ENCODE measurements at regions not wholly inside any gene's neighbourhood (a gene's known extent, or its start where the extent isn't known, plus 50 kb on each side); places are given as distances from the start of the nearest gene placed in this dataset.

DNA sequence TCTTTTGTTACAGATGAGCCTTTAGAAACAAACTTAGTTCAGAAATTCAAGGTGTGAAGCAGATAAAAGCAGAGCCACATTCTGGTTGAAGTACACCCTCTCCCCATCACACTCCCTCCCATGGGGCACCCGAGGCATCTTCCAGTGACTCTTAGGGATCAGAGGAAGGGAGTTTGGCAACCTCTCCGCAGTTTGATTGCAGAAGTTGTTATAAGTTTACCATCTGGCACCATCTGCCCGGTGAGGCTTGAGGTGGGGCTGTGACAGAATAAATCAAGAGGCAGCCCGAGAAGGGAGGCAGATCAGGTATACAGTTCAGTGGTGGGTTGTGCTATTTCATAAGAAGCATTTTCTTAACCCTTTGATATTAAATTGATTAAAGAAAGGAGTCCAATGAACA is 458.6 kb upstream of the CLINT1 start:
- Histone ChIP-seq H3K4me1 (ENCODE audit: control insufficient read depth, insufficient read depth, low read length) (no peaks in the 10 kb centered on the region), H3K27ac (ENCODE audit: low read length) (no peak overlapping the region), H3K4me3 (ENCODE audit: low read length) (no peak overlapping the region), H3K36me3 (ENCODE audit: control insufficient read depth, insufficient read depth, low read length) (no peaks in the 10 kb centered on the region), H3K9me3 (ENCODE audit: control insufficient read depth, insufficient read depth, low read length) (no peaks in the 10 kb centered on the region), H3K27me3 (ENCODE audit: control insufficient read depth, insufficient read depth, low read length) (no peaks in the 10 kb centered on the region)
- Mint-ChIP-seq H3K36me3 (no peaks in the 10 kb centered on the region), H3K4me1 (no peaks in the 10 kb centered on the region), H3K4me3 (no peak overlapping the region), H3K9me3 (no peaks in the 10 kb centered on the region), H3K27ac (no peak overlapping the region), H3K27me3 (ENCODE audit: low read depth in 2 of 2) (no peaks in the 10 kb centered on the region)
- TF ChIP-seq, protein P1, sequence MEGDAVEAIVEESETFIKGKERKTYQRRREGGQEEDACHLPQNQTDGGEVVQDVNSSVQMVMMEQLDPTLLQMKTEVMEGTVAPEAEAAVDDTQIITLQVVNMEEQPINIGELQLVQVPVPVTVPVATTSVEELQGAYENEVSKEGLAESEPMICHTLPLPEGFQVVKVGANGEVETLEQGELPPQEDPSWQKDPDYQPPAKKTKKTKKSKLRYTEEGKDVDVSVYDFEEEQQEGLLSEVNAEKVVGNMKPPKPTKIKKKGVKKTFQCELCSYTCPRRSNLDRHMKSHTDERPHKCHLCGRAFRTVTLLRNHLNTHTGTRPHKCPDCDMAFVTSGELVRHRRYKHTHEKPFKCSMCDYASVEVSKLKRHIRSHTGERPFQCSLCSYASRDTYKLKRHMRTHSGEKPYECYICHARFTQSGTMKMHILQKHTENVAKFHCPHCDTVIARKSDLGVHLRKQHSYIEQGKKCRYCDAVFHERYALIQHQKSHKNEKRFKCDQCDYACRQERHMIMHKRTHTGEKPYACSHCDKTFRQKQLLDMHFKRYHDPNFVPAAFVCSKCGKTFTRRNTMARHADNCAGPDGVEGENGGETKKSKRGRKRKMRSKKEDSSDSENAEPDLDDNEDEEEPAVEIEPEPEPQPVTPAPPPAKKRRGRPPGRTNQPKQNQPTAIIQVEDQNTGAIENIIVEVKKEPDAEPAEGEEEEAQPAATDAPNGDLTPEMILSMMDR (IDR thresholded peaks at IDR 0.05), result no peak
- 62% methylated on average over 4 of the region's 4 CpGs for WGBS (ENCODE audit: insufficient coverage)
- ATAC-seq (no peak), DNase-seq (no peak)
- intact Hi-C loops (cut with micrococcal nuclease), result no loop called here

DNA sequence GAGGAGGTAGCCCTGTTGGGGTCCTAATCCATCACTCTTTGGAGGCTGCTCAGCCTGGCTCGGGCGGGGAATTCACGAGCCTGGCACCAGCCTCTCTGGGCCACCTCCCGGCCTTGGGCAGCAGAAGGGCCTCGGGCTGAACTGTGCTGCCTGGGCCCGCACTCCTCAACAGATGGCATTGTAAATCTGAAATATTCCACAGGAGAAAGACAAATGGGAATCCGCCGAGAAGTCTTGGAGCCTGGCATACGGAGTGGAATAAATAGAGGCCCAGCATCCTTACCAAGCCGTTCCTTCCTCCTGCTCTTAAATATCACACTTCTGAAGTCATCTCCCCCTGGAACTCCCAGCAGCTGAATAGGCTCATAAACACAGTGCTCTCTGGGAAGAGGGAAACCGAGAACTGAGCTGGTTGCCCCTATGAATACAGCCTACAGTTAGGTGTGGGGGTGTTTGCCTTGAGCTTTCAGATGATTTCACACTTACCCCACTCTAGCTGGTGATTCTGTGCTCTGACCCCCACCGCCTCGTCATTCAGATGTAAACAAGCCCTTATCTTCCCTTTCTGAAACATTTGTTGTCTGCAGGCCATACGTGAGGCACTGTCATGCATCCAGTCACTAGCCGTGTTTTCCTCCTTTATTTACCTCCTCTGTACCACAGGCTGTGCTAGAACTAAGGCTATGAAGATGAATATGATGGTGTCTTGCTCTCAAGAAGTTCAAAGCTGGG is 455.0 kb upstream of the CLINT1 start:
- Mint-ChIP-seq H3K4me3 (no peak overlapping the region), H3K36me3 (no peaks in the 10 kb centered on the region), H3K9me3 (peaks cover 0 to 3% of the 10 kb centered on the region in 2 donors), H3K27me3 (ENCODE audit: low read depth in 2 of 2) (no peaks in the 10 kb centered on the region), H3K4me1 (no peaks in the 10 kb centered on the region), H3K27ac (no peak overlapping the region)
- no peak for DNase-seq
- Histone ChIP-seq H3K27me3 (ENCODE audit: control insufficient read depth, insufficient read depth, low read length) (no peaks in the 10 kb centered on the region), H3K27ac (ENCODE audit: low read length) (no peak overlapping the region), H3K4me1 (ENCODE audit: control insufficient read depth, insufficient read depth, low read length) (no peaks in the 10 kb centered on the region), H3K9me3 (ENCODE audit: control insufficient read depth, insufficient read depth, low read length) (no peaks in the 10 kb centered on the region), H3K36me3 (ENCODE audit: control insufficient read depth, insufficient read depth, low read length) (no peaks in the 10 kb centered on the region), H3K4me3 (ENCODE audit: low read length) (no peak overlapping the region)
- WGBS (ENCODE audit: insufficient coverage), result 94% methylated on average over 14 of the region's 15 CpGs
- intact Hi-C loops (cut with micrococcal nuclease), result no loop called here
- no peak for ATAC-seq
- TF ChIP-seq, protein P1 (IDR thresholded peaks at IDR 0.05), result no peak

DNA sequence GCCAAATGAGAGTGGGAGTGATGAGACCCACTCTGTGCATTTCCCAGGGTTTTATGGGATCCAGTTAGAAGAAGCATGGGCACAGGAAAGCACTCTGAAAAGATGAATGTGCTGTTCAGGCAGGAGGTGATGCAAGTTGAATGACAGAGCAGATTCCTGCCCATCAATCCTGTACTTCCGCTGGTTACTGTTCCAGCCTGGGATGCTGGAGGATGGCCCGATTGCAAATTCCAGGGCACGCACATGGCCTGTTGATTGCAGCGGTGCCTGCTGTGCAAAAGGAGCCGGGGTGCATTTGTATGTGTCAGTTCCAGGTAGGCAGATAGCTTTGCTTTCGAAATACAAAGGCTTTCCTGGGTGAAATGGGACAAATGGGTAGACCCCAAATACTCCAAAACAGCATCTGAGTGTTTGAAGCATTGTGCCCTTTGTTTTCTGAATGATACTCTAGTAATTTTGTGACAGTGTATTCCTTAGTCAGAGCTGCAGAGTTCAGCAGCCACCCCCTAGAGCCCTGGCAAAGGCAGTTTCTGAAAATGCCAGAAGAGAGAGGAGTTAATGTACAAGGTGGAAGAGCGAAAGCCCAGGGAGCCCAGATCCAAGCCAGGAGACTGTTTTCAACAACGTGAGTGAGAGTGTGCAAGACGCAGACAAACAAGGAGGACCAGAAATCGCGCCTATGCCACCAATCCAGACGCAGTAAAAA is 454.2 kb upstream of the CLINT1 start:
- DNase-seq (no peak), ATAC-seq (no peak)
- intact Hi-C loops (cut with micrococcal nuclease), result no loop called here
- Mint-ChIP-seq H3K9me3 (peaks cover 0 to 3% of the 10 kb centered on the region in 2 donors), H3K27ac (no peak overlapping the region), H3K36me3 (no peaks in the 10 kb centered on the region), H3K4me1 (no peaks in the 10 kb centered on the region), H3K27me3 (ENCODE audit: low read depth in 2 of 2) (no peaks in the 10 kb centered on the region), H3K4me3 (no peak overlapping the region)
- 93% methylated on average over 12 of the region's 12 CpGs for WGBS (ENCODE audit: insufficient coverage)
- TF ChIP-seq, protein P1 (IDR thresholded peaks at IDR 0.05), result no peak
- Histone ChIP-seq H3K9me3 (ENCODE audit: control insufficient read depth, insufficient read depth, low read length) (no peaks in the 10 kb centered on the region), H3K36me3 (ENCODE audit: control insufficient read depth, insufficient read depth, low read length) (no peaks in the 10 kb centered on the region), H3K4me3 (ENCODE audit: low read length) (no peak overlapping the region), H3K4me1 (ENCODE audit: control insufficient read depth, insufficient read depth, low read length) (no peaks in the 10 kb centered on the region), H3K27me3 (ENCODE audit: control insufficient read depth, insufficient read depth, low read length) (no peaks in the 10 kb centered on the region), H3K27ac (ENCODE audit: low read length) (no peak overlapping the region)

All from natural killer cell (primary cell).